HG02571 (cell line): ENCODE measurements at regions not wholly inside any gene's neighbourhood (a gene's known extent, or its start where the extent isn't known, plus 50 kb on each side); places are given as distances from the start of the nearest gene placed in this dataset.

Experiments
- ATAC-seq: cut with Tn5 transposase; IDR thresholded peaks from one replicate; pipeline ENCODE4 v1.9.1; 2021; ENCODE audit warnings: mild to moderate bottlenecking, moderate library complexity; ENCODE audit not compliant: unreplicated experiment

- no peak for ATAC-seq
These were observed 50.5 kb upstream of the LRRC1 start for GRCh38 chr6:53744321-53744720.

GRCh38 chr6:53741034-53741823, 53.6 kb upstream of the LRRC1 start:
- ATAC-seq = no peak

DNA sequence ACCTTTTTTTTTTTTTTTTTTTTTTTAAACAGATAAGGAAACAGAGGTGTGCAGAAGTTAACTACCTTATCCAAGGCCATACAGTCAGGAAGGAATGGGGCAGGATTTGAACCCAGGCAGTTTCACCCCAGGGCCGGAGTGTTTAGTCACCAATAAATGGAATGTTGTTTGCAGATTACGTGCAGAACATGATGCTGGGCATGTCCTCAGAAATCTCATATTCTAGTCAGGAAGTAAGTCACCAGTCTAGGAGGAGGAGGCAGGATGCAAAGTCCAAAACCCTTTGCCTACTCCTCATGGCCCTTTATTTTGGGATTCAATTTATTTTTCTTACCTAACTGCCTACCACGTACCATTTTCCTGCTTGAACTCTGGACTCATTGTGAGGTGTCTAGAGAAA, 57.1 kb upstream of the LRRC1 start:
- ATAC-seq = no peak

- no peak for ATAC-seq
These were observed 58.9 kb upstream of the LRRC1 start for GRCh38 chr6:53735896-53736295.

- no peak for ATAC-seq
These were observed 60.1 kb upstream of the LRRC1 start for GRCh38 chr6:53734473-53735299.

- no peak for ATAC-seq
These were observed 62.8 kb upstream of the LRRC1 start for GRCh38 chr6:53731866-53732636.

GRCh38 chr6:53730767-53731166, 64.0 kb upstream of the LRRC1 start:
- no peak for ATAC-seq

- peak; percentile 48 for ATAC-seq
These were observed 63.1 kb upstream of the KLHL31 start for GRCh38 chr6:53728570-53729194.

GRCh38 chr6:53727748-53728147, 62.2 kb upstream of the KLHL31 start:
- ATAC-seq = no peak

GRCh38 chr6:53725791-53726575, 60.4 kb upstream of the KLHL31 start:
- peak; percentile 86 for ATAC-seq

- no peak for ATAC-seq
These were observed 58.9 kb upstream of the KLHL31 start for GRCh38 chr6:53724501-53724900.

GRCh38 chr6:53723331-53723730, 57.8 kb upstream of the KLHL31 start:
- no peak for ATAC-seq

DNA sequence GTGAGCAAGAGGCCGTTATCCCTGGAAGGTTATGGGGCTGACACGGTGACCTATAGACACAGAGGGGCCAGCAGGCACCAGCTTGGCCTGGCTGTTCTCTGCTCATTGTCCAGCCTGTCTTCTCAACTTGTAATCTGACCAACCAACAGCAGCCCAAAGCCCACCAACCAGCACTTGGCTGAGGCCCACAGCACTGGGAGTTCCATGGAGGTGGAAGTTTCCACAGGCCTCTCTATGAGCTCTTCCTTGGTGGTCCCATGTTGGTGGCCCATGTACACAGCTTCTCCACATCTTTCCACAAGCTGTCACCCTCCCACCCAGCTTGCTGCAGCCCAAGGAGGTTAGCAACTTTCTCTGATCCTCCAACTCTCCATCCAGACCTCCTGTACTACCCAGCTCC, 56.2 kb upstream of the KLHL31 start:
- no peak for ATAC-seq

GRCh38 chr6:53718597-53719460, 53.3 kb upstream of the KLHL31 start:
- peak; percentile 96 for ATAC-seq

- no peak for ATAC-seq
These were observed 52.0 kb upstream of the KLHL31 start for GRCh38 chr6:53717566-53717965.

DNA sequence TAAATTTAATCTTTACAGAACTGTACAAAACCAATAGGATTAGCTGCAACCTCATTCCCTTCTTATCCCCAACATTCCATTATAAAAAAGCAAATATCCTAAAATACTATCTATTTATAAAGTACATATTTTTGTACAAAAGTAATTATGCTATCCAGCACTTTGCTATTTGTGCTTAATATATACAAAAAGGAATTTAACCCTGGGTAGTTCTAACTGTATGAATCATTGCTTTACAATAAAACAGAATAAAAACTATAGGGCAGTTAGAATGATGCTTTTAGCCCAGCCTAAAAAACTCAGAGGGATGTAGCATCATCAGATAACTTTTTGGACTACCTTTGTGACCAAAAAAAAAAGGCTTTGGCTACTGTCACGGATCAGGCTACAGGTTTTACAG, 49.9 kb upstream of the KLHL31 start:
- no peak for ATAC-seq
